Keratinocyte (primary cell): ENCODE measurements at regions not wholly inside any gene's neighbourhood (a gene's known extent, or its start where the extent isn't known, plus 50 kb on each side); places are given as distances from the start of the nearest gene placed in this dataset.

Experiments
- EZH2 ChIP-seq: IDR thresholded peaks from one replicate; pipeline ENCODE4 v1.6.1; 2012; ENCODE audit warnings: inconsistent platforms, mild to moderate bottlenecking, low read length, moderate library complexity
- TF ChIP-seq, protein P1 (sequence below), 3 experiments: IDR thresholded peaks in 1 of 3; conservative IDR thresholded peaks in 1 of 3; optimal IDR thresholded peaks in 1 of 3; 2 replicates in 2 of 3; 3 replicates in 1 of 3; pipeline versions ENCODE3 to v1.5.1; 2011; ENCODE audit warnings: low read length in 3 of 3, mild to moderate bottlenecking in 3 of 3, moderate library complexity in 2 of 3, control low read depth in 1 of 3, inconsistent platforms in 1 of 3; ENCODE audit not compliant: insufficient read depth in 2 of 3; ENCODE audit errors: extremely low read depth in 1 of 3

DNA sequence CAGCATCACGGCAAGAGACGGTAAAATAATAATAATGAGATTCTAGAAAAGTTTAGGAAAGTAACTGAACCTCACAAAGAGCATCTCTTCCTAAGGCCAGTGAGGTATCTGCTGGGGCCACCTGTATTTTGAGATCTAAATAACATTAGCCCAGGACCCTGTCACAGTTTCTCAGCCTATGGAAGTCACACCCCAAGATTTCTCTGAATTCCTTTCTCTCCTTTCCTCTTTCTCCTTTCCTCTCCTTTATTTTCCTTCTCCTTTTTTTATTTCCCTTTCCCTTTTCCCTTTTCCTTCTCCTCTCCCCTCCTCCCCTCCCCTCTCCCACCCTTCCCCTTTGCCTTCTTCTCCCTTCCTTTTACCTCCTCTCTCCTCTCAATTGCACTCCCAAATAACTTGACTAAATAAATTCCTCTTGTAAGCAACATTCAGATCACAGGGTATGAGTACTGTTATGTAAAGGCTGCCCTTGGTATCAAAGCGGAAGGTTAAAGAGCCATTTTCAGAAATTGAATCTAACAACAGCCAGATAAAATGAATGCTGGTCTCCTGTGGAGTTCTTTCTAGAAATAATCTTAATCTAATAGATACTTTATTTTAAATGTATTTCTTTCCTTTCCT is 506.2 kb downstream of the EPM2A start:
- TF ChIP-seq, protein P1, sequence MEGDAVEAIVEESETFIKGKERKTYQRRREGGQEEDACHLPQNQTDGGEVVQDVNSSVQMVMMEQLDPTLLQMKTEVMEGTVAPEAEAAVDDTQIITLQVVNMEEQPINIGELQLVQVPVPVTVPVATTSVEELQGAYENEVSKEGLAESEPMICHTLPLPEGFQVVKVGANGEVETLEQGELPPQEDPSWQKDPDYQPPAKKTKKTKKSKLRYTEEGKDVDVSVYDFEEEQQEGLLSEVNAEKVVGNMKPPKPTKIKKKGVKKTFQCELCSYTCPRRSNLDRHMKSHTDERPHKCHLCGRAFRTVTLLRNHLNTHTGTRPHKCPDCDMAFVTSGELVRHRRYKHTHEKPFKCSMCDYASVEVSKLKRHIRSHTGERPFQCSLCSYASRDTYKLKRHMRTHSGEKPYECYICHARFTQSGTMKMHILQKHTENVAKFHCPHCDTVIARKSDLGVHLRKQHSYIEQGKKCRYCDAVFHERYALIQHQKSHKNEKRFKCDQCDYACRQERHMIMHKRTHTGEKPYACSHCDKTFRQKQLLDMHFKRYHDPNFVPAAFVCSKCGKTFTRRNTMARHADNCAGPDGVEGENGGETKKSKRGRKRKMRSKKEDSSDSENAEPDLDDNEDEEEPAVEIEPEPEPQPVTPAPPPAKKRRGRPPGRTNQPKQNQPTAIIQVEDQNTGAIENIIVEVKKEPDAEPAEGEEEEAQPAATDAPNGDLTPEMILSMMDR (optimal IDR thresholded peaks at IDR 0.05 in 1 of 3, IDR thresholded peaks at IDR 0.05 in 1 of 3, conservative IDR thresholded peaks at IDR 0.05 in 1 of 3; ENCODE audit: extremely low read depth in 1 of 3, insufficient read depth in 2 of 3, low read length in 3 of 3): no peak
- no peak for TF ChIP-seq EZH2
